ENCODE measurements at regions not wholly inside any gene's neighbourhood (a gene's known extent, or its start where the extent isn't known, plus 50 kb on each side); places are given as distances from the start of the nearest gene placed in this dataset.

- ChIA-PET POLR2A (no interaction called here), CTCF (ENCODE audit: low intra/inter-chr PET ratio, low total read pairs) (no interaction called here)
- ATAC-seq, result no peak
- TF ChIP-seq ZNF678 (CRISPR knock-in tag; IDR thresholded peaks at IDR 0.05) (no peak), ZNF605 (CRISPR knock-in tag; IDR thresholded peaks at IDR 0.05) (no peak), ZNF317 (CRISPR knock-in tag; IDR thresholded peaks at IDR 0.05) (no peak), HOXA5 (CRISPR knock-in tag; IDR thresholded peaks at IDR 0.05) (no peak), SMAD1 (CRISPR knock-in tag; IDR thresholded peaks at IDR 0.05; ENCODE audit: borderline replicate concordance, low read depth) (no peak), ZNF670 (CRISPR knock-in tag; IDR thresholded peaks at IDR 0.05; ENCODE audit: borderline replicate concordance) (no peak), ZNF382 (CRISPR knock-in tag; IDR thresholded peaks at IDR 0.05; ENCODE audit: borderline replicate concordance) (no peak), ONECUT2 (CRISPR knock-in tag; IDR thresholded peaks at IDR 0.05) (no peak), TCF7 (IDR thresholded peaks at IDR 0.05; ENCODE audit: low read depth) (no peak), MEIS1 (CRISPR knock-in tag; IDR thresholded peaks at IDR 0.05; ENCODE audit: borderline replicate concordance) (no peak)
- TF ChIP-seq, protein P1, sequence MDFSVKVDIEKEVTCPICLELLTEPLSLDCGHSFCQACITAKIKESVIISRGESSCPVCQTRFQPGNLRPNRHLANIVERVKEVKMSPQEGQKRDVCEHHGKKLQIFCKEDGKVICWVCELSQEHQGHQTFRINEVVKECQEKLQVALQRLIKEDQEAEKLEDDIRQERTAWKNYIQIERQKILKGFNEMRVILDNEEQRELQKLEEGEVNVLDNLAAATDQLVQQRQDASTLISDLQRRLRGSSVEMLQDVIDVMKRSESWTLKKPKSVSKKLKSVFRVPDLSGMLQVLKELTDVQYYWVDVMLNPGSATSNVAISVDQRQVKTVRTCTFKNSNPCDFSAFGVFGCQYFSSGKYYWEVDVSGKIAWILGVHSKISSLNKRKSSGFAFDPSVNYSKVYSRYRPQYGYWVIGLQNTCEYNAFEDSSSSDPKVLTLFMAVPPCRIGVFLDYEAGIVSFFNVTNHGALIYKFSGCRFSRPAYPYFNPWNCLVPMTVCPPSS (IDR thresholded peaks at IDR 0.05), result no peak
- TF ChIP-seq, protein P2, sequence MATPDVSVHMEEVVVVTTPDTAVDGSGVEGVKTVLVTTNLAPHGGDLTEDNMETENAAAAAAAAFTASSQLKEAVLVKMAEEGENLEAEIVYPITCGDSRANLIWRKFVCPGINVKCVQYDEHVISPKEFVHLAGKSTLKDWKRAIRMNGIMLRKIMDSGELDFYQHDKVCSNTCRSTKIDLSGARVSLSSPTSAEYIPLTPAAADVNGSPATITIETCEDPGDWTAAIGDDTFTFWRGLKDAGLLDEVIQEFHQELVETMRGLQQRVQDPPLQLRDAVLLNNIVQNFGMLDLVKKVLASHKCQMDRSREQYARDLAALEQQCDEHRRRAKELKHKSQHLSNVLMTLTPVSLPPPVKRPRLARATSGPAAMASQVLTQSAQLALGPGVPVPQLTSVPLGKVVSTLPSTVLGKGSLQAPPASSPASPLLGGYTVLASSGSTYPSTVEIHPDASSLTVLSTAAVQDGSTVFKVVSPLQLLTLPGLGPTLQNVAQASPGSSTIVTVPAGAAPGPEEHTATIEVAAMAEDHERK (CRISPR knock-in tag; IDR thresholded peaks at IDR 0.05; ENCODE audit: low read depth), result no peak
- TF ChIP-seq, protein P3, sequence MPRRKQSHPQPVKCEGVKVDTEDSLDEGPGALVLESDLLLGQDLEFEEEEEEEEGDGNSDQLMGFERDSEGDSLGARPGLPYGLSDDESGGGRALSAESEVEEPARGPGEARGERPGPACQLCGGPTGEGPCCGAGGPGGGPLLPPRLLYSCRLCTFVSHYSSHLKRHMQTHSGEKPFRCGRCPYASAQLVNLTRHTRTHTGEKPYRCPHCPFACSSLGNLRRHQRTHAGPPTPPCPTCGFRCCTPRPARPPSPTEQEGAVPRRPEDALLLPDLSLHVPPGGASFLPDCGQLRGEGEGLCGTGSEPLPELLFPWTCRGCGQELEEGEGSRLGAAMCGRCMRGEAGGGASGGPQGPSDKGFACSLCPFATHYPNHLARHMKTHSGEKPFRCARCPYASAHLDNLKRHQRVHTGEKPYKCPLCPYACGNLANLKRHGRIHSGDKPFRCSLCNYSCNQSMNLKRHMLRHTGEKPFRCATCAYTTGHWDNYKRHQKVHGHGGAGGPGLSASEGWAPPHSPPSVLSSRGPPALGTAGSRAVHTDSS (CRISPR knock-in tag; conservative IDR thresholded peaks at IDR 0.05), result no peak
- TF ChIP-seq, protein P4, sequence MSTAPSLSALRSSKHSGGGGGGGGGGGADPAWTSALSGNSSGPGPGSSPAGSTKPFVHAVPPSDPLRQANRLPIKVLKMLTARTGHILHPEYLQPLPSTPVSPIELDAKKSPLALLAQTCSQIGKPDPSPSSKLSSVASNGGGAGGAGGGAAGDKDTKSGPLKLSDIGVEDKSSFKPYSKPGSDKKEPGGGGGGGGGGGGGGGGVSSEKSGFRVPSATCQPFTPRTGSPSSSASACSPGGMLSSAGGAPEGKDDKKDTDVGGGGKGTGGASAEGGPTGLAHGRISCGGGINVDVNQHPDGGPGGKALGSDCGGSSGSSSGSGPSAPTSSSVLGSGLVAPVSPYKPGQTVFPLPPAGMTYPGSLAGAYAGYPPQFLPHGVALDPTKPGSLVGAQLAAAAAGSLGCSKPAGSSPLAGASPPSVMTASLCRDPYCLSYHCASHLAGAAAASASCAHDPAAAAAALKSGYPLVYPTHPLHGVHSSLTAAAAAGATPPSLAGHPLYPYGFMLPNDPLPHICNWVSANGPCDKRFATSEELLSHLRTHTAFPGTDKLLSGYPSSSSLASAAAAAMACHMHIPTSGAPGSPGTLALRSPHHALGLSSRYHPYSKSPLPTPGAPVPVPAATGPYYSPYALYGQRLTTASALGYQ (CRISPR knock-in tag; IDR thresholded peaks at IDR 0.05), result no peak
- TF ChIP-seq, protein P5, sequence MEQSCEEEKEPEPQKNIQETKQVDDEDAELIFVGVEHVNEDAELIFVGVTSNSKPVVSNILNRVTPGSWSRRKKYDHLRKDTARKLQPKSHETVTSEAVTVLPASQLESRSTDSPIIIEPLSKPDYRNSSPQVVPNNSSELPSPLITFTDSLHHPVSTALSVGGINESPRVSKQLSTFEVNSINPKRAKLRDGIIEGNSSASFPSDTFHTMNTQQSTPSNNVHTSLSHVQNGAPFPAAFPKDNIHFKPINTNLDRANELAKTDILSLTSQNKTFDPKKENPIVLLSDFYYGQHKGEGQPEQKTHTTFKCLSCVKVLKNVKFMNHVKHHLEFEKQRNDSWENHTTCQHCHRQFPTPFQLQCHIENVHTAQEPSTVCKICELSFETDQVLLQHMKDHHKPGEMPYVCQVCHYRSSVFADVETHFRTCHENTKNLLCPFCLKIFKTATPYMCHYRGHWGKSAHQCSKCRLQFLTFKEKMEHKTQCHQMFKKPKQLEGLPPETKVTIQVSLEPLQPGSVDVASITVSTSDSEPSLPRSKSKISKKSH (CRISPR knock-in tag; IDR thresholded peaks at IDR 0.05; ENCODE audit: borderline replicate concordance), result no peak
Measured at GRCh38 chr5:35356725-35357124, 126.4 kb upstream of the PRLR start.

More at GRCh38 chr5:35356725-35357124, 126.4 kb upstream of the PRLR start:
- in situ Hi-C loops (cut with HindIII; ENCODE audit: extremely low pct_ligation_motif_present, low pct_unique_long_range_greater_than_20kb) (no loop called here), intact Hi-C loops (cut with micrococcal nuclease; ENCODE audit: unreplicated experiment) (no loop called here)
- Histone ChIP-seq H3K9me3 (ENCODE audit: low read length) (peaks cover 7% of the 10 kb centered on the region; the same call in 1 of the 2 replicates), H3K27ac (ENCODE audit: extremely low read length, insufficient read depth, low read length) (no peak overlapping the region), H2AFZ (ENCODE audit: low read length) (no peak overlapping the region), H3K4me2 (ENCODE audit: low read depth, low read length) (no peak overlapping the region), H3K27me3 (ENCODE audit: control insufficient read depth in 1 of 2, insufficient read depth in 2 of 2, low read length in 2 of 2) (0 out of 5 replicates have a peak, but pooled peaks cover 0 to 4% of the 10 kb centered on the region in 2 experiments), H3K4me1 (ENCODE audit: insufficient read depth, low read length) (no peaks in the 10 kb centered on the region; the same call in 1 of the 2 replicates), H3K79me2 (ENCODE audit: insufficient read depth, low read length) (no peaks in the 10 kb centered on the region), H3K9ac (ENCODE audit: insufficient read depth, low read depth, low read length) (no peak overlapping the region), H3K4me3 (replicated peaks in 1 of 3; ENCODE audit: insufficient read depth in 1 of 3, low read depth in 2 of 3, low read length in 3 of 3) (no peak overlapping the region), H3K36me3 (replicated peaks in 1 of 2; ENCODE audit: control insufficient read depth in 1 of 2, insufficient read depth in 2 of 2, low read length in 2 of 2) (no peaks in the 10 kb centered on the region), H4K20me1 (ENCODE audit: insufficient read depth, low read length) (no peaks in the 10 kb centered on the region)
- no TSS peak for BruUV-seq (replicated peaks)
- FAIRE-seq (no peak), DNase-seq (ENCODE audit: low spot score) (no peak)
- WGBS (ENCODE audit: low lambda C conversion rate), result 73% methylated on average over 4 of the region's 4 CpGs

Measured in HepG2 (cell line).